ENCODE measurements at regions not wholly inside any gene's neighbourhood (a gene's known extent, or its start where the extent isn't known, plus 50 kb on each side); places are given as distances from the start of the nearest gene placed in this dataset.

- TF ChIP-seq, protein P1, sequence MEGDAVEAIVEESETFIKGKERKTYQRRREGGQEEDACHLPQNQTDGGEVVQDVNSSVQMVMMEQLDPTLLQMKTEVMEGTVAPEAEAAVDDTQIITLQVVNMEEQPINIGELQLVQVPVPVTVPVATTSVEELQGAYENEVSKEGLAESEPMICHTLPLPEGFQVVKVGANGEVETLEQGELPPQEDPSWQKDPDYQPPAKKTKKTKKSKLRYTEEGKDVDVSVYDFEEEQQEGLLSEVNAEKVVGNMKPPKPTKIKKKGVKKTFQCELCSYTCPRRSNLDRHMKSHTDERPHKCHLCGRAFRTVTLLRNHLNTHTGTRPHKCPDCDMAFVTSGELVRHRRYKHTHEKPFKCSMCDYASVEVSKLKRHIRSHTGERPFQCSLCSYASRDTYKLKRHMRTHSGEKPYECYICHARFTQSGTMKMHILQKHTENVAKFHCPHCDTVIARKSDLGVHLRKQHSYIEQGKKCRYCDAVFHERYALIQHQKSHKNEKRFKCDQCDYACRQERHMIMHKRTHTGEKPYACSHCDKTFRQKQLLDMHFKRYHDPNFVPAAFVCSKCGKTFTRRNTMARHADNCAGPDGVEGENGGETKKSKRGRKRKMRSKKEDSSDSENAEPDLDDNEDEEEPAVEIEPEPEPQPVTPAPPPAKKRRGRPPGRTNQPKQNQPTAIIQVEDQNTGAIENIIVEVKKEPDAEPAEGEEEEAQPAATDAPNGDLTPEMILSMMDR (IDR thresholded peaks at IDR 0.05; ENCODE audit: low read depth, low read length) = no peak
- TF ChIP-seq EZH2phosphoT487 (IDR thresholded peaks at IDR 0.05; ENCODE audit: low read depth) = no peak
Observed at GRCh38 chr5:29949301-29949872, 1244.1 kb upstream of the CDH6 start.

Measured in OCI-LY3 (cell line).